Esophagus (tissue), 2 donors: ENCODE measurements at regions not wholly inside any gene's neighbourhood (a gene's known extent, or its start where the extent isn't known, plus 50 kb on each side); places are given as distances from the start of the nearest gene placed in this dataset.

Experiments
- H3K27ac ChIP-seq, 2 donors: one replicate each; pipeline ENCODE4 v1.5.1; 2013; ENCODE audit warnings: low read depth in 2 of 2, mild to moderate bottlenecking in 2 of 2, inconsistent platforms in 1 of 2, low read length in 1 of 2, moderate library complexity in 1 of 2
- H3K27me3 ChIP-seq, 2 donors: one replicate each; pipeline ENCODE4 v1.6.1; 2013; ENCODE audit warnings: low read length in 2 of 2, control low read depth in 1 of 2, mild to moderate bottlenecking in 1 of 2; ENCODE audit not compliant: insufficient read depth in 2 of 2, control insufficient read depth in 1 of 2
- H3K36me3 ChIP-seq, 2 donors: one replicate each; pipeline ENCODE4 v1.6.1; 2013; ENCODE audit warnings: low read length in 1 of 2; ENCODE audit not compliant: control insufficient read depth in 2 of 2, insufficient read depth in 2 of 2
- H3K4me1 ChIP-seq, 2 donors: one replicate each; pipeline ENCODE4 v1.6.1; 2013; ENCODE audit warnings: low read length in 1 of 2; ENCODE audit not compliant: control insufficient read depth in 2 of 2, insufficient read depth in 2 of 2
- H3K4me3 ChIP-seq, 2 donors: one replicate each; pipeline ENCODE4 v1.5.1; 2013; ENCODE audit warnings: low read length in 2 of 2, mild to moderate bottlenecking in 2 of 2, low read depth in 1 of 2, moderate library complexity in 1 of 2
- H3K9me3 ChIP-seq, 2 donors: one replicate each; pipeline ENCODE4 v1.6.1; 2013; ENCODE audit warnings: mild to moderate bottlenecking in 2 of 2, low read depth in 1 of 2, low read length in 1 of 2, moderate library complexity in 1 of 2; ENCODE audit not compliant: control insufficient read depth in 2 of 2, insufficient read depth in 1 of 2
- WGBS, 2 donors: extraction: QIAGEN DNeasy Blood & Tissue Kit; methylation state at CpG; one replicate each; pipeline ENCODE4 v1.1.7; 2013; 5-methylcytosine and 5-hydroxymethylcytosine counted together
- donor health status: healthy with polysubstance abuse.
- donor health status: Bipolar disorder and iron deficiency.

- Histone ChIP-seq H3K4me3 (no peak overlapping the region), H3K4me1 (peaks cover 2 to 4% of the 10 kb centered on the region in 2 donors), H3K27ac (no peak overlapping the region), H3K27me3 (no peaks in the 10 kb centered on the region), H3K9me3 (no peaks in the 10 kb centered on the region), H3K36me3 (no peaks in the 10 kb centered on the region)
- WGBS, 2 donors = 95 to 96% methylated on average over 2 of the region's 2 CpGs
Observed at GRCh38 chr1:59154401-59154800, 142.5 kb upstream of the FGGY start.

GRCh38 chr1:59155351-59155750, 141.5 kb upstream of the FGGY start:
- 90 to 92% methylated on average over 1 of the region's 1 CpG for WGBS, 2 donors
- H3K4me1 ChIP-seq = peaks cover 2 to 4% of the 10 kb centered on the region in 2 donors
- H3K36me3 ChIP-seq = no peaks in the 10 kb centered on the region
- H3K27me3 ChIP-seq = no peaks in the 10 kb centered on the region
- H3K9me3 ChIP-seq = no peaks in the 10 kb centered on the region
- no peak overlapping the region for H3K27ac ChIP-seq
- H3K4me3 ChIP-seq = no peak overlapping the region

GRCh38 chr1:59156051-59156450, 140.8 kb upstream of the FGGY start:
- Histone ChIP-seq H3K27me3 (no peaks in the 10 kb centered on the region), H3K4me1 (peaks cover under 1 to 2% of the 10 kb centered on the region in 2 donors), H3K9me3 (no peaks in the 10 kb centered on the region), H3K4me3 (no peak overlapping the region), H3K27ac (no peak overlapping the region), H3K36me3 (no peaks in the 10 kb centered on the region)
- WGBS, 2 donors = 31 to 32% methylated on average over 3 of the region's 3 CpGs

GRCh38 chr1:59156526-59157199, 140.2 kb upstream of the FGGY start:
- no peaks in the 10 kb centered on the region for H3K36me3 ChIP-seq
- H3K27me3 ChIP-seq = no peaks in the 10 kb centered on the region
- WGBS, 2 donors = 33 to 36% methylated on average over 7 of the region's 7 CpGs
- H3K4me3 ChIP-seq = no peak overlapping the region
- no peaks in the 10 kb centered on the region for H3K9me3 ChIP-seq
- no peaks in the 10 kb centered on the region for H3K4me1 ChIP-seq
- no peak overlapping the region for H3K27ac ChIP-seq

- no peaks in the 10 kb centered on the region for H3K27me3 ChIP-seq
- H3K27ac ChIP-seq = no peak overlapping the region
- no peaks in the 10 kb centered on the region for H3K36me3 ChIP-seq
- H3K4me3 ChIP-seq = no peak overlapping the region
- H3K9me3 ChIP-seq = no peaks in the 10 kb centered on the region
- no peaks in the 10 kb centered on the region for H3K4me1 ChIP-seq
Observed at GRCh38 chr1:59158321-59158720, 138.6 kb upstream of the FGGY start.

- no peaks in the 10 kb centered on the region for H3K9me3 ChIP-seq
- H3K27ac ChIP-seq = no peak overlapping the region
- H3K4me1 ChIP-seq = no peaks in the 10 kb centered on the region
- 47 to 69% methylated on average over 3 of the region's 3 CpGs for WGBS, 2 donors
- H3K4me3 ChIP-seq = no peak overlapping the region
- no peaks in the 10 kb centered on the region for H3K27me3 ChIP-seq
- H3K36me3 ChIP-seq = no peaks in the 10 kb centered on the region
Observed at GRCh38 chr1:59159557-59160203, 137.2 kb upstream of the FGGY start.

GRCh38 chr1:59161136-59161535, 135.8 kb upstream of the FGGY start:
- no peaks in the 10 kb centered on the region for H3K27me3 ChIP-seq
- H3K9me3 ChIP-seq = no peaks in the 10 kb centered on the region
- H3K27ac ChIP-seq = no peak overlapping the region
- H3K4me1 ChIP-seq = no peaks in the 10 kb centered on the region
- no peak overlapping the region for H3K4me3 ChIP-seq
- no peaks in the 10 kb centered on the region for H3K36me3 ChIP-seq

GRCh38 chr1:59162665-59163064, 134.2 kb upstream of the FGGY start:
- Histone ChIP-seq H3K27me3 (no peaks in the 10 kb centered on the region), H3K4me1 (no peaks in the 10 kb centered on the region), H3K4me3 (no peak overlapping the region), H3K27ac (no peak overlapping the region), H3K36me3 (no peaks in the 10 kb centered on the region), H3K9me3 (no peaks in the 10 kb centered on the region)
- WGBS, 2 donors = 63 to 67% methylated on average over 1 of the region's 1 CpG

GRCh38 chr1:59163268-59164092, 133.4 kb upstream of the FGGY start:
- Histone ChIP-seq H3K27me3 (no peaks in the 10 kb centered on the region), H3K27ac (no peak overlapping the region), H3K36me3 (no peaks in the 10 kb centered on the region), H3K4me1 (no peaks in the 10 kb centered on the region), H3K9me3 (no peaks in the 10 kb centered on the region), H3K4me3 (no peak overlapping the region)
- WGBS, 2 donors = 34 to 51% methylated on average over 6 of the region's 6 CpGs
